HG02840 (cell line): ENCODE measurements at regions not wholly inside any gene's neighbourhood (a gene's known extent, or its start where the extent isn't known, plus 50 kb on each side); places are given as distances from the start of the nearest gene placed in this dataset.

Experiments
- ATAC-seq: cut with Tn5 transposase; IDR thresholded peaks from one replicate; pipeline ENCODE4 v1.9.1; 2021; ENCODE audit warnings: mild to moderate bottlenecking, moderate library complexity, moderate number of reproducible peaks; ENCODE audit not compliant: unreplicated experiment, low FRiP score

GRCh38 chr3:146865175-146865755, 260.1 kb upstream of the PLSCR5 start:
- ATAC-seq, result no peak

- ATAC-seq, result no peak
Observed at GRCh38 chr3:146861262-146861661, 256.1 kb upstream of the PLSCR5 start.

- ATAC-seq, result no peak
Observed at GRCh38 chr3:146854523-146854922, 249.4 kb upstream of the PLSCR5 start.

- no peak for ATAC-seq
Observed at GRCh38 chr3:146851665-146852064, 246.5 kb upstream of the PLSCR5 start.

- no peak for ATAC-seq
Observed at GRCh38 chr3:146845361-146845760, 240.2 kb upstream of the PLSCR5 start.

GRCh38 chr3:146843476-146843875, 238.3 kb upstream of the PLSCR5 start:
- ATAC-seq, result no peak

GRCh38 chr3:146839727-146840375, 234.7 kb upstream of the PLSCR5 start:
- ATAC-seq, result no peak

GRCh38 chr3:146838221-146838620, 233.1 kb upstream of the PLSCR5 start:
- ATAC-seq, result no peak

GRCh38 chr3:146834917-146835316, 229.8 kb upstream of the PLSCR5 start:
- no peak for ATAC-seq

- no peak for ATAC-seq
Observed at GRCh38 chr3:146832857-146833458, 227.8 kb upstream of the PLSCR5 start.

- no peak for ATAC-seq
Observed at GRCh38 chr3:146831659-146832058, 226.5 kb upstream of the PLSCR5 start.

GRCh38 chr3:146830231-146830630, 225.1 kb upstream of the PLSCR5 start:
- ATAC-seq, result no peak

- no peak for ATAC-seq
Observed at GRCh38 chr3:146827836-146828235, 222.7 kb upstream of the PLSCR5 start.

- no peak for ATAC-seq
Observed at GRCh38 chr3:146823622-146824021, 218.5 kb upstream of the PLSCR5 start.

- ATAC-seq, result no peak
Observed at GRCh38 chr3:146818866-146819265, 213.7 kb upstream of the PLSCR5 start.

- ATAC-seq, result no peak
Observed at GRCh38 chr3:146818301-146818700, 213.2 kb upstream of the PLSCR5 start.

GRCh38 chr3:146817704-146818103, 212.6 kb upstream of the PLSCR5 start:
- ATAC-seq, result no peak

- ATAC-seq, result no peak
Observed at GRCh38 chr3:146814601-146815315, 209.6 kb upstream of the PLSCR5 start.

- no peak for ATAC-seq
Observed at GRCh38 chr3:146813496-146813895, 208.3 kb upstream of the PLSCR5 start.

GRCh38 chr3:146803745-146804144, 198.6 kb upstream of the PLSCR5 start:
- no peak for ATAC-seq

- ATAC-seq, result no peak
Observed at GRCh38 chr3:146801492-146801891, 196.3 kb upstream of the PLSCR5 start.
